ENCODE measurements at regions not wholly inside any gene's neighbourhood (a gene's known extent, or its start where the extent isn't known, plus 50 kb on each side); places are given as distances from the start of the nearest gene placed in this dataset.

GRCh38 chr3:110512961-110513360 lies 558.7 kb upstream of the NECTIN3 start:
- no peak for TF ChIP-seq CTCF (conservative IDR thresholded peaks at IDR 0.05; ENCODE audit: low read depth, low read length)
- TF ChIP-seq EZH2 (IDR thresholded peaks at IDR 0.05; ENCODE audit: low read length, unreplicated experiment) = no peak

All from PC-3 (cell line).